Upper lobe of left lung (tissue), 6 donors: ENCODE measurements at regions not wholly inside any gene's neighbourhood (a gene's known extent, or its start where the extent isn't known, plus 50 kb on each side); places are given as distances from the start of the nearest gene placed in this dataset.

ENCODE experiments used
- ATAC-seq, 2 donors: fragments of 200-7000 bp; cut with Tn5 transposase; one replicate each; pipeline ENCODE4 v1.9.1; 2022; ENCODE audit warnings: mild to moderate bottlenecking in 2 of 2, moderate library complexity in 2 of 2; ENCODE audit not compliant: low FRiP score in 2 of 2
- DNase-seq, 2 donors: peaks; one replicate each; pipeline ENCODE4 v3.0.0-alpha.2; 2019 to 2020
- H3K27ac ChIP-seq, 4 donors: fragments of 200-600 bp; sonication (generic); one replicate each; pipeline ENCODE4 v1.5.1; 2016 to 2019
- H3K27me3 ChIP-seq, 4 donors: fragments of 200-600 bp; sonication (generic); one replicate each; pipeline ENCODE4 v1.5.1; 2017 to 2019
- H3K36me3 ChIP-seq, 4 donors: fragments of 200-600 bp; sonication (generic); one replicate each; pipeline ENCODE4 v1.5.1; 2016 to 2019
- H3K4me1 ChIP-seq, 4 donors: fragments of 200-600 bp; sonication (generic); one replicate each; pipeline ENCODE4 v1.5.1; 2018 to 2019
- H3K4me3 ChIP-seq, 4 donors: fragments of 200-600 bp; sonication (generic); one replicate each; pipeline ENCODE4 v1.5.1; 2017 to 2019; ENCODE audit warnings: mild to moderate bottlenecking in 2 of 4, moderate library complexity in 1 of 4
- H3K9me3 ChIP-seq, 4 donors: fragments of 200-600 bp; sonication (generic); one replicate each; pipeline ENCODE4 v1.5.1; 2018 to 2019
- CTCF ChIP-seq, 6 experiments: fragments of 450-650 bp in 4 of 6; fragments of 200-600 bp in 2 of 6; sonication (generic) in 2 of 6; IDR thresholded peaks; one replicate each; pipeline ENCODE4 v1.5.1; 2016 to 2019; ENCODE audit warnings: antibody characterized with exemption in 6 of 6
- EP300 ChIP-seq, 4 donors: sonication (generic); formaldehyde crosslinking; IDR thresholded peaks; one replicate each; pipeline ENCODE4 v1.5.1; 2017; ENCODE audit warnings: antibody characterized with exemption in 4 of 4, control low read depth in 2 of 4
- POLR2A ChIP-seq, 4 donors: fragments of 450-650 bp; IDR thresholded peaks; one replicate each; pipeline ENCODE4 v1.5.1; 2016 to 2017; ENCODE audit warnings: antibody characterized with exemption in 4 of 4, mild to moderate bottlenecking in 2 of 4
- POLR2AphosphoS5 ChIP-seq, 2 donors: sonication (generic); formaldehyde crosslinking; IDR thresholded peaks; one replicate each; pipeline ENCODE4 v1.5.1; 2017; ENCODE audit warnings: antibody characterized with exemption in 2 of 2
- WGBS, 2 donors: methylation state at CpG; one replicate each; pipeline ENCODE4 v1.1.5; 2017 to 2018; 5-methylcytosine and 5-hydroxymethylcytosine counted together
- donor health status: DM: no; HTN: no; CAD: no; lungs with moderate emphysema.
- donor health status: DM: no; HTN: yes; CAD: no; lungs with severe emphysema.

- no peaks in the 10 kb centered on the region for H3K9me3 ChIP-seq
- no peak overlapping the region for H3K27ac ChIP-seq
- ATAC-seq (no peak), DNase-seq (no peak)
- no peak overlapping the region for H3K4me3 ChIP-seq
- no peak for TF ChIP-seq POLR2AphosphoS5 (IDR thresholded peaks at IDR 0.05)
- TF ChIP-seq POLR2A (IDR thresholded peaks at IDR 0.05): no peak
- no peak for TF ChIP-seq CTCF (IDR thresholded peaks at IDR 0.05)
- TF ChIP-seq EP300 (IDR thresholded peaks at IDR 0.05): no peak
- no peaks in the 10 kb centered on the region for H3K27me3 ChIP-seq
- WGBS, 2 donors: 63 to 74% methylated on average over 8 to 9 of the region's 9 CpGs
- H3K36me3 ChIP-seq: no peaks in the 10 kb centered on the region
- no peaks in the 10 kb centered on the region for H3K4me1 ChIP-seq
Measured at GRCh38 chr11:70587075-70587389, 188.7 kb downstream of the CTTN start.

- no peaks in the 10 kb centered on the region for H3K36me3 ChIP-seq
- no peak overlapping the region for H3K4me3 ChIP-seq
- WGBS, 2 donors: 66 to 77% methylated on average over 7 of the region's 7 CpGs
- H3K4me1 ChIP-seq: no peaks in the 10 kb centered on the region
- no peaks in the 10 kb centered on the region for H3K27me3 ChIP-seq
- H3K9me3 ChIP-seq: no peaks in the 10 kb centered on the region
- ATAC-seq: no peak
- no peak for DNase-seq
- H3K27ac ChIP-seq: no peak overlapping the region
- no peak for TF ChIP-seq POLR2A (IDR thresholded peaks at IDR 0.05)
- TF ChIP-seq POLR2AphosphoS5 (IDR thresholded peaks at IDR 0.05): no peak
- no peak for TF ChIP-seq EP300 (IDR thresholded peaks at IDR 0.05)
- no peak for TF ChIP-seq CTCF (IDR thresholded peaks at IDR 0.05)
Measured at GRCh38 chr11:70590356-70590991, 192.1 kb downstream of the CTTN start.

GRCh38 chr11:70592641-70593165 lies 194.4 kb downstream of the CTTN start:
- Histone ChIP-seq H3K4me3 (no peak overlapping the region), H3K27ac (no peak overlapping the region), H3K9me3 (no peaks in the 10 kb centered on the region), H3K4me1 (no peaks in the 10 kb centered on the region), H3K36me3 (no peaks in the 10 kb centered on the region), H3K27me3 (no peaks in the 10 kb centered on the region)
- ATAC-seq (no peak), DNase-seq (no peak)
- 81 to 86% methylated on average over 15 to 16 of the region's 17 CpGs for WGBS, 2 donors
- no peak for TF ChIP-seq POLR2AphosphoS5 (IDR thresholded peaks at IDR 0.05)
- TF ChIP-seq CTCF (IDR thresholded peaks at IDR 0.05): no peak
- no peak for TF ChIP-seq EP300 (IDR thresholded peaks at IDR 0.05)
- no peak for TF ChIP-seq POLR2A (IDR thresholded peaks at IDR 0.05)

GRCh38 chr11:70593446-70593983 lies 195.2 kb downstream of the CTTN start:
- Histone ChIP-seq H3K9me3 (no peaks in the 10 kb centered on the region), H3K4me3 (no peak overlapping the region), H3K27ac (no peak overlapping the region), H3K4me1 (no peaks in the 10 kb centered on the region), H3K36me3 (no peaks in the 10 kb centered on the region), H3K27me3 (no peaks in the 10 kb centered on the region)
- no peak for ATAC-seq
- TF ChIP-seq POLR2AphosphoS5 (IDR thresholded peaks at IDR 0.05): no peak
- TF ChIP-seq CTCF (IDR thresholded peaks at IDR 0.05): no peak
- no peak for TF ChIP-seq POLR2A (IDR thresholded peaks at IDR 0.05)
- TF ChIP-seq EP300 (IDR thresholded peaks at IDR 0.05): no peak
- DNase-seq: no peak
- 68 to 72% methylated on average over 10 of the region's 10 CpGs for WGBS, 2 donors

- no peak for ATAC-seq
- Histone ChIP-seq H3K9me3 (no peaks in the 10 kb centered on the region), H3K27ac (no peak overlapping the region), H3K4me1 (no peaks in the 10 kb centered on the region), H3K36me3 (no peaks in the 10 kb centered on the region), H3K27me3 (no peaks in the 10 kb centered on the region), H3K4me3 (no peak overlapping the region)
- no peak for DNase-seq
- TF ChIP-seq POLR2AphosphoS5 (IDR thresholded peaks at IDR 0.05) (no peak), POLR2A (IDR thresholded peaks at IDR 0.05) (no peak), CTCF (IDR thresholded peaks at IDR 0.05) (no peak), EP300 (IDR thresholded peaks at IDR 0.05) (no peak)
- WGBS, 2 donors: 86 to 90% methylated on average over 16 of the region's 16 CpGs
Measured at GRCh38 chr11:70594031-70594430, 195.7 kb downstream of the CTTN start.
